Stimulated activated CD4-positive, alpha-beta T cell treated with anti-CD3 and anti-CD28 coated beads, Interleukin-4, amount 100 ng/mL, for 48 hours (primary cell): ENCODE measurements at regions not wholly inside any gene's neighbourhood (a gene's known extent, or its start where the extent isn't known, plus 50 kb on each side); places are given as distances from the start of the nearest gene placed in this dataset.
"Not testable (repeated sequence)": the region's sequence is repeated elsewhere in the genome, so short reads cannot be mapped to it uniquely, and the experiment has no call there.

ENCODE experiments used
- DNase-seq, 2 donors: peaks; one replicate each; pipeline ENCODE4 v3.0.0-alpha.2; 2020; ENCODE audit warnings: low read depth in 2 of 2

DNA sequence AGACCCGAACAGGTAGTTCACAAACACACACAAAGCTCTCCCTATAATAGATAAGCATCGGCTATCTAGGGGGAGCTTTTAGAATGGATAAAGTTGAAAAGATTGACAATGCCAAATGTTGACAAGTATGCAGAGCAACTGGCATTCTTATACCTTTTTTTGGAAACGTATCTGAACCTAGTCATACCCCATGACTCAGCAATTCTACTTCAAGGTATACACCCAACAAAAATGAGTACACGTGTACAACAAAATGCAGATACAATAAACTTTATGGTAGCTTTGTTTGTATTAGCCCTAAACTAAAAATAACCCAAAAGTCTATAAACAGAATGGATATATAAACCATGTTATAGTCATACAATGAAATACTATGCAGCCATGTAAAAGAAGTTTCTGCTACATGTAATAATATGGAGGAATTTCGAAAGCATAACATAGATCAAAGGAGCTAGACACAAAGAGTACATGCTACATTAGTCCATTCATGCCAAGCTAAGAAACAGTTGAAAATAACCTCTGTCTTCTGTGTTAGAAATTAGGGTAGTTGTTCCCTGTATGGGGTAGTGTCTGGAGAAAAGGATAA is 718.5 kb upstream of the ZNF608 start:
- DNase-seq, result no peak

DNA sequence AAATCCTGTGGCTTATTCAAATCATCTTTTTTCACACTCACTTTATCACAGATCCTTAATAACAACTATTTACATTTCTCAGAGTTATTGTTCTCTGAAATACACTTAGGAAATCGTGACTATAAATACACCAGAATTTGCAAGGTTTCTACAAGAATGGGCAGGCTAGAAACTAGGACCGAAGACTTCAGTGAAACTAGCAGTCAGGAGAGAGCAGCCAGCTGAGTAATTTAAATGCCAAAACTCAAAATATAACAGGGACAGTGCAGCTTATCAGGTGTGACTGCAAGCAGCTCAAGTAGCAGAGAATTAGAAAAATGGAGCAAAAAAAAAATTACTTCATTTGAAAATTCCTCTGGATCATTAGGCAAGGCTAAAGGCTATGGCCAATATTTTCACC is 719.3 kb upstream of the ZNF608 start:
- DNase-seq, result no peak

DNA sequence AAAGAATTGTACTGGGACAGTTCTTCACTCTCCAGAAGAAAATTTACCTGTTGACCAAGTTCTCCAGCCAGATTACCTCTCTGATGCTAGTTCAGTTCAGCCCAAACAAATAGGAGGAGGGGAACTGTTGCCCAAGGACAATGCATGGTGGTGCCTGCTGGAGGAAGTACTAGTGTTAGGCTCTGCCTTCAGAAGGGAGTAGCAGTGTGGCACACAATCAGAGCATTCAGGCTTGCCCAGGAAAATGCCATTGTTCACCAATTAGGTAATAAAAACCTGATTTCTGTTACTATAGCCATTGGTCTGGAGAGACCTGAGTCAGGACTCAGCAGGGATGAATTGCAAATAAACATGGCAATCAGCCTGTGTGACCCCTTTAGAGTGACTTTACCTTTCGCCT is 720.8 kb upstream of the ZNF608 start:
- no peak for DNase-seq

DNA sequence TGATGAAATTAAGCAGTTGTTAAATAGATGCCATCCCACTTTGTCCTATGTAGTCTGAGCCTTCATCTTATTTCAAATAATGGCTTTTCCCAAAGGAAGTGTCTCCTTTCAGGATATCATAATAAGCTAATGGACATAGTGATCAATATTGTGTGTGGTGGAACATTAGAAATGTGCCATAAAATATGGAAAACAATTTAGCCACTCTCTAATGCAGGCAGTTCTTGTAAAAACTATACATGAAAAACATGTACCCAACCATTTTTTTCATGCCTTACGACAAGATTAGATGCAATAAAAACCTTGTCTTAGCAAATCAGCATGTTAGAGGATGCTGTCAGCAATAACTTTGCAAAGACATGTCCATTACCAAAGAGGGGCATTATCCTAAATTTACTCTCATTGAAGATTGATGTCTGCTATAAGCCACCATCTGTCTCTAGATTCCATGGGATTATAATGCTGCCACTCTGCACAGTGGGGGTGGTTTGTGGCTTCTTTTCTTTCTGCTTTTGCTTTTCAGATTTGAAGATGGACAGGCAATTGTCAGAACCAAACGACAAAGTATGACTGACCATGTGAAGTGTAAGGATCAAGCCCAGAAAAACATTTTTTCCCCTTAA is 724.0 kb upstream of the ZNF608 start:
- no peak for DNase-seq

DNA sequence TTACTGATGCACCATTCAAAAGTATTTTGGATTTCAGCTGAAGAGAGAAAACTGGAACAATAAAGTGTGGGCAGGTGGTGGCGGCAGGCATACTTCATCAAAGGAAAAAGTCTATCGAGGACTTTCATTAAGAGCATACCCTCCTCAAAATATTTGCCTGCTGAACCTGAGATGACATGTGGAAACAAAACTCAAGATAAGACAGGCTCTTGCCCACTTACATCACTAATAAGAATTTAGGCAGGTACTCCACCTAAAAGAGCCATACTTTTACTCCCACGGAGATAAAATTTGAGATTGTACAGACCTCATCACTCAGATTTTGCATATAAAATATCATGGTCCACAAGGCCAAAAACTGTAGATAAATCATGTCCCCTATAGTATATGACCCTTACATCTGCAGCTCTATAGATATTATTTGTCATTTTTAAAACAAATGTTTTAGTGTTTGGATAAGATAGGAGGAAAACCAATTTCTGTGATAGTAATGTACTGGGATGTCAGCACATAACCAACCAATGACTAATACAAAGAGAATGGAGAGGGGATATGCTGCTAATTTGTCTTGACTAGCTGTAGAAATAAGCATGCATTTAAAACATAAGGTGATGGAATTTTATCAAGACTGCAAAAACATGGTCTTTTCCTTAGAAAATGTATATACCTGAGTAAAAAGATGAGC is 730.6 kb upstream of the ZNF608 start:
- DNase-seq, result no peak

DNA sequence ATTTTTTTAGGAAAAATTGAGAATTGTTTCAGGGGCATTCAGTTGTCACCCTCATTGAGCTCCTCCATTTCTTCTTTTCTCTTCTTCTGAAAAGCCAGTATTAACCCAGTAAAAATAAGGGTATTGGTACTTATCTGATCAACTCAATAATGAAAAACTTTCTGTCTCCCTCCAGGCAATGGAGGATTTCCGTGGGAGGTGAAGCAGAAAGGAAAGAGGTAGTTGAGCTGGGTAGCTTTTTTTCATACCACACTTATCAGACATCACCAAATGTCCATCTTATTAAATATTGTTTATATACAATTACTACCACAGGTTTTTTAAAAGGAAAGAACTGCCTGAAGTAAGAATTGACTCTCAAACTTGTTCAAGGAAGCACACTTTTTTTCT is 731.1 kb upstream of the ZNF608 start:
- DNase-seq, result no peak

DNA sequence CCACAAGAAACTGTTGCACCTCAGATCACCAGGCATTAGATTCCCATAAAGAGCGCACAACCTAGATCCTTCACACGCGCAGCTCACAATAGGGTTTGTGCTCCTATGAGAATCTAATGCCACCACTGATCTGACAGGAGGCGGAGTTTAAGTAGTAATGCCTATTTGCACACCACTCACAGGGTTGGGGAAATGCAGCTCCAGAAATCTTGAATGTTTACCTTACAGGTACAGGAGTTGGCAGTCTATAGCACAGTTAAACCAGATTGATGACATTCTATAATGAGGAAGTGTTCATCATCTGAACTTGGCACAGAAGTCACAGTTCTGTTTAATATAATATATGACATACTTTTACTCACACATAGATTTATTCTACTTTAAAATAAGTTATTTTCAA is 732.2 kb upstream of the ZNF608 start:
- DNase-seq, result no peak

DNA sequence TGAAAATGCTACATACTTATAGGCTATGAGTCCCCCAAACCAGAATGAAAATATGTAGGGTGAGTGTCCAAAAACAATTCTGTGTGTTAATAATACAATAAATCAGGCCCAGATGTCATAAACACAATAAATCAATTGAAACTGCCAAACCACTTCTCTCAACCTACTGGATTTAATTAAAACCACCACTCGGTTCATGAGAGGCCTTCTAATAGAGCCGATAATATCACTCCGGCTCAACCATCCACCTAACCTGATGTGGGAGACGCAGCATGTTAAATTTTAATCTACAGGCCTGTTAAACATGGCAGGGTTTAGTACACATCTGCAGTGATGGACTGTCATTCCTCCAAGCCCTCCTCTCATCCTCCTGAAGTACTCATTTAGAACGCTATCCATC is 734.5 kb upstream of the ZNF608 start:
- no peak for DNase-seq

DNA sequence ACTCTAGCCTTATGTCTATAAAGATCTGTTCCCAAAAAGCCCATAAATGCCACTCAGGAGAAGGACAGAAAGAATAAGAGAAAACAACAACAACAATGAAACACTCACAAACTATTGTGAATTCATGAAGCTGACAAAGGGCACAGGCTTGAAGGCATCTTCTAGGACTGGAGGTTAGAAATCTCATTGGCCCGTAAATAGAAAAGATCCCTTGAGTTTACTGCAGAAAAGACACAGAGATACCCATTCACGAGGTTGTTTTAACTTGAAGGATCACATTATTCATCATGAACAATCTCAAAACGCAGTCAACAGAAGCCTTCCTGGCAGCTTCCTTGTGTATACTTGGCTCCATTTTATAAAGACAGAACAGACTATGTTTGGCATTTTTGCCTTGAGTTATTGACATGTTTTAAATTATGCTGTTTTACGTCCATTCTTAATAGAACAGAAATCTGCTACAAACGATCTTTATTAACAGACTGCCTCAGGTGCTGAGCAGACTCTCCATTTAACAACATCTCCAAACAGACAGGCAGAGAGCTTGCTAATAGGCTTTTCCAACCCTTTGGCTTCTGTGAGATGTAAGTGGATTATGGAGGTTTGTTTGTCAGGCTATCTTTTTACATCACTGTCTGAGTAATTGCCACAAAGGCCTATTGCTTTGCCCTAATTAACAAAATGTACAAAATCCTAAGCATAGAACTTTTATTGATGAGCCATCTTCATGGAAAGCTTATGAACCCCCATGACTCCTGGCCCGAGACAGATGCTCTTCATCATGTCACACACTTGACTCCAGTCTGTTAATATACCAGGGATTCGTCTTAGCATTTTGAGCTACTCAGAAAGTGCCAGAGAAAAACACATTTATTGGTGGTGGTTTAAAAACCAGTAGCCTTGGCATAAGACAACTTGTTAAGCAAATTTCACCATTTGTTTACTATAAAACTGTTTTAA is 735.3 kb upstream of the ZNF608 start:
- DNase-seq, result no peak

DNA sequence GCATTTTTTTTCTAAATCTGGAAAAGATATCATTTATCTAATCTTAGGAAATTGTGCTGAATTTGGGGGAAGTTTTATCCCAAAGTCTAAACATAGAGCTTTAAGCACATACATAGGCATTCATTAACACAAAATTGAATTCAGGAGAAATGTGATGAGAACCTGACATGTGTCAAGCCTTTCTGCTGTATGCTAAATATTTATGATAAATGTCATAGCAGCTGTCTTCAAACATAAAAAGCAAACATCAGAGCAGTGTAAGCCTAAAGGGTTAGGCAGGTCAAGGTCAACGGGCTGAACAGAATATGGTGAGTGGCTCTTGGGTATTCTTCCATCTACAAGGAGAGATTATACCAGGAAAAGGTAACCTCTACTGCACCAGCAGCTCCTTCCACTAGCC is 737.2 kb upstream of the ZNF608 start:
- no peak for DNase-seq

DNA sequence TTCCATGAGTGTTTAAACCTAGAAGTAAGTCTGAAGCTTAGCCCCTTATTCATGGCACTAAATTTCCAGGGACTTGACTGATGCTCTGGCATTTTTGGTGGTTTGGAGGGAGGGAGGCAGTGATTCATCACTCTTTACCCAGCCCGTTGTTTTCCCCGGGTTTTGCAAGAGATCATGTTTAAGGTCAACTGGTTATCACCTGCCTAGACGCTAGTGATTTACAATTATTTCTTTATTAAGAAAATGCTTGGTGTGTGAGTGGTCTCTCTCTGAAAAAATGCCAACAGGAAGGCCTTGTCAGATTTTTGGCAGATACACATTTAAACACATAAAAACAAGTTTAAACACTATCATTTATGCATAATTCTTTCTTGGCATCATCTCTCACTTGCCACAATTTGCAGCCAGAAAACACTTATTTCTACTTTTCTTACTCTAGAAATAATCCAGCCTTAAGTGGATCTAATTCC is 737.9 kb upstream of the ZNF608 start:
- no peak for DNase-seq

DNA sequence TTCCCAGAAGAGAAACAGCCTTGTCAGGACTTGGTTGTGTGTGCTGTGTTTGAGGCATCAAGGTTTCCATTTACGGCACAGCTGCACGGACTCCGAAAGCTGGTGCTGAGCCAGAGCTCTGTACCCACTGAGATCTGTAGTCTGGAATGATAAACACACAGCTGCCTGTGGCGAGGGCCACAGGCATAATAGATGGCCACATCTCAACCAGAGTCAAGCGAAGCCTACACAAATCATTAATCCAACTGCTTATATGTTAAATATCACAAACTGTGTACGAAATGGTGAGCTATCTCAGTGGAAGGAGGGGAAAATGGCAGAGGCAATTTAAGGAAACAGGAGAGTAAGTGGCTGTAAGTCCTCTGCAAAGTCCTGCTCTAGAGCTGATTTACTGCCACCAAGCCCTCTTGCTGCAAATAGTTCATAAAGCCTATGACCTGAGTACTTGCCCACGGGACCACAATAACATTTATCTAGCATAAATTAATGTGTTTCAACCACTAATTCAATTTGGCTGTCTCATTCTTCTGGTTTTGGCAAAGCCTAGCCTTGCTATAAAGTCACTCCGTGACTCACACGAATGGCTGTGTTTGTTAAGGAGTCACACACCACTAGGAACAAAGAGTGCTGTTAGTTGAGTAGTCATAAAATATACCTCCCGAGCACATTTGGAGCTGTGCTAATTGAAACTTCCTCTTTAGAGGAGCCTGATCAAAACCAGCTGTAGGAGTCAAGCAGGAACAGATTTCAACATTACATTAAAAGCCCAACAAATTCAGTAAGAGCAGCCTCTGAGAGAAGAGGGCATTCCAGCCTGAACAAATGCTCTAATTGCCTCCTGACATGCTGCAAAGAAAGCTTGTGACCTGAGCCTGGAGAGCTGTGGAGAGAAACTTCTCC is 738.6 kb upstream of the ZNF608 start:
- DNase-seq, result no peak

DNA sequence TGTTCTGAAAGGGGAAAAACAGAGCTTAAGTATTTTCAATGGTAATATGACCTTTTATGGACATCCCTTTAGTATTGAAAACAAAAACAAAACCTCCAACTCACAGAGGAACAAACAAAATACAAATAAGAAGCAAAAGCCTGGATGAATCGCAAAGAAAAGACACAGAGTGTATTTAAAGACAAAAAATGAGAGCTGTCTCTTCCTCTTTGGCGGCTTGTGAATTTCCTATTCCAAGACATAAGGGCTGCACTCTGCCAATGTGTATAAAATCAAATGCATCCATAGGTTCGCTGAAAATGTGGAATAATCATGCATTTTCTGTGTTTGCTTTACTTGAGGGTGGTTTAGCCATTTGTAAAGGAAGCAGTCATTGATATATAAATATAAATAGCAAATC is 739.3 kb upstream of the ZNF608 start:
- DNase-seq, result no peak

DNA sequence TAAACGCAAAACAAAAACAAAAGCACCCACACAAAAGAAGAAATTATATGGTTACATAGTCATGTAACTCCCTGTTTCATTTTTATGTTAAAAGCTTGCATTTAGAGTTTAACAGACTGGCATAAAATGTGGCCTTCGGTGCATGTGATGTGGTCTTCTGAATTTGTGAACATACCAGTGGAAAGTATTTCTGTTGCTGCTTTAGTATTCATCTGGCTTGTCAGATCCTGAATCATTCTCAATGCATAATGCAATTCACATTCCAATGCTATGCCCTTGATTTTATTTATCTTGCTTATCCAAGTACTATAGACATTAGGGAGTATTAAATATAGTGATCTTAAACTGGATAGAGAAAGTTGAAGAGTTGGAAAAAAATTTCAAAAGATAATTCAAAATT is 740.2 kb upstream of the ZNF608 start:
- no peak for DNase-seq

DNA sequence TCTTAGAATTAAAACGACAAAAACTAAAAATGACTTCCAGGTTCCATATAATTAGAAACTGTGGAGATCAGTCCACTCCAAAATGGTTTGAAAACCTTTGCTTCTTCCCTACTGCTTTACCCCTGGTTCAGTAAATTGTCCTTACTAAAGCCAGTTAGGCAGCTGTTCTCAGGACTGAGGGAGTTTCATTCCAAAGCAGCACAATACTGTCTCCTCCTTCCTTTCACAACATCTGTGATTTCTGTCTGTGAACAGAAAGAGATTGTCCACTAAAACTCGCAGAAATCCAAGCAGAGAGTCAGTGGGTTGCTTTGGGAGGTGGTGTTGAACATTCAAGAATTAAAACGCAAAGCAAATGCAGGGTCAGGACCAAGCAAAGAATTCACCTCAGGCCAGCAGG is 740.8 kb upstream of the ZNF608 start:
- DNase-seq, result no peak

DNA sequence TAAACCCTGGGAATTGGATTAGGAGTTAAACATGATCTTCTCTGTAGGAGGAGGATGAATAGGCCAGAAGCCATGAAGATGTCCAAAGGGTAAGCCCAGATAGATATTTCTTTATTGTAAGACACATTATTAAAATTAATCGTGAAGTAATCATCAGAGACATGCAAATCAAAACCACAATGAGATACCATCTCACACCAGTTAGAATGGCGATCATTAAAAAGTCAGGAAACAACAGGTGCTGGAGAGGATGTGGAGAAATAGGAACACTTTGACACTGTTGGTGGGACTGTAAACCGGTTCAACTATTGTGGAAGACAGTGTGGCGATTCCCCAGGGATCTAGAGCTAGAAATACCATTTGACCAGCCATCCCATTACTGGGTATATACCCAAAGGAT is 741.2 kb upstream of the ZNF608 start:
- not testable (repeated sequence) for DNase-seq

DNA sequence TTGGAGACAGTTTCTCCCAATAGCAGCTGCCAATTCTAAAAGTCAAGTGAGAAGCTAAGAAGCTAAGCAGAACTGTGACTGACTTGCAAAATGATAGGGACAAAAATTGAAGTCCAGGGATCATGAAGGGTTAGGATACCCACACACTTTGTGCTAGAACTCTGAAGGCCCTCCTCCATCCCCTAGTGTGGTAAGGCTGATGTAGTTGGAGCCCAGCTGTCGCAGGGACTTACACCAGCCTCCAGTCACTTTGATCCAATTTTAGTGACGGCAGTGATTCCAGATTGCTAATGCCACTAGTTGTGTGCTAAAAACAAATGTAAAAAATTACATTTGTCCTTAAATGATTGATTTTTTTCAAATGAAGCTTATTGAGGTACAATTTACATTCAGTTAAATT is 742.7 kb upstream of the ZNF608 start:
- no peak for DNase-seq

DNA sequence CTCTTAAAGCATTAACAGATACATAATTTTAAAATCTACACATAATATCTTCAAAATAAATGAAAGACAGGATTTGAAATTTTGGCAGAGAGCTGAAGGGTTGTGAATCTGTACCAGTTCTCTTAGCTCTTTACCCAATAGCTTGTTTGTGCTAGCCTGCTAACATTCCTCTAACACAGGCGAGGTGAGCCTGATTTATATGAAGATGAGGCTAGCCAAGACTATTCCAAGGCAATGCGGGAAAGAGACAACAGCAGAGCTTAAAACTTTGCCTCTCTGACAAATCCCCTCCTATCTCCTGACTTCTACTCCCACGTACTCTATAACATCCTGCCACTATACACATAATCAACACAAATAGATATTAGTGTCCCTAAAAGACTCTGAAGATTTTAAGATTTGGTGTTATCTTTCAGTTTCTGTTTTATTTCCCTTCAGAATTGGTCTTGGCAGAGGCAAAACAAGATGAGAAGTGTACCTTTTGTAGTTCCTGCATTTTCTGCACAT is 745.6 kb upstream of the ZNF608 start:
- no peak for DNase-seq

DNA sequence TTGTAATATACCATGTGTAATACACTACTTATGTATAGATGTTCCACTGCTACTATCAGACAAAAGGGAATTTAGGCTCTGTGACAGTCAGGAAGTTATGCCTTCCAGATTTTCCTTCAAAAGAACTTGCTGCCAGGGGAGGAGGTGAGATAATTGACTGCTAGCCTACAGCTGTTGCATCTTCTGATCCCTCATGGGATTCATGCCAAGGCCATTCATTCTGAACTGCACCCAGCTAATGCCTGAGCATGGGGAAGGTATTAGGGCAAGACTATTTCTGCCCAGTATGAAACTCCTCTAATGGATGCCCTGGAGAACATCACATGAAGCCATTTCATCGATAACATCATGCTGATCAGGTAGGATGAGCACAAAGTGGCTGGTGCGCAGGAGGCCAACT is 746.5 kb upstream of the ZNF608 start:
- no peak for DNase-seq

DNA sequence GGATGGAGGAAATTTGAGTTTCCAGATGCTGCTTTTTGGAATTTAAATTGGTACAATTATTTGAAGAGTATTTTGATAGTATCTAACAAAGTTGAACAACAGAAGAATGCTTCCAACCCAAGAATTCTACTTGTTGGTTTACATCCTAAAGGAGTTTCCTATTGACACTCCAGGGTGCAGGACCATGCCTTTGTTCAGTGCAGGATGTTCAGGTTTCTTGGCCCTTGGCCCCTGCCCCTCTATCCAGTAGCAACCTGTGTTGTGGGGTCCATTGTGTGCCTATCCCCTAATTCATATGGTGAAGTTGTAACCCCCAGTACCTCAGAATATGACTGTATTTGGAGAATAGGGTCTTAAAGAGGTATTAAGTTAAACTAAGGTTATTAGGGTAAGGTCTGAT is 750.0 kb upstream of the ZNF608 start:
- DNase-seq, result no peak

DNA sequence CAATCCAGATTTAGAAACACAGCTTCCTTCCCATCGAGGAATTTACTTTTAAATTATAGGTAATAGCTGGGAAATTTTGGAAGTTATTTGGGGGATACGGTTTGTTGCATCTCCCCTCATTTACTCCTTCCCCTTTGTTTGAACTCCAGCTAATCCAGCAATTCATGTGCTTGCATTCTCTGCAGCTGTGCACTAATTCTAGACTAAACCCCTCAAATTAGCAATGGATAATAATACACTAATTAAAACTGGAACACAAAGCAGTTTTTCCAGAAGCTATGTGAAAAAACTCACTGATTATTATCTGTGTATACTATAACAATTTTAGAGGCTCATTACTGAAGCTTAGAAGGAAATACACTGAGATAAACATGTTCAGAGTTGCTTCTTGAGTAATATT is 751.2 kb upstream of the ZNF608 start:
- DNase-seq, result no peak
